ENCODE measurements at regions not wholly inside any gene's neighbourhood (a gene's known extent, or its start where the extent isn't known, plus 50 kb on each side); places are given as distances from the start of the nearest gene placed in this dataset.

- no peaks in the 10 kb centered on the region for H3K9me2 ChIP-seq
- ChIA-PET CTCF (interaction anchor here (1.5 kb wide), 1 partner anchor 57 kb away, joined by 3 read pairs; no protein-coding TSS in a partner anchor), POLR2A (no interaction called here)
These were observed 318.2 kb upstream of the PSMD7 start for GRCh38 chr16:73978407-73978784.

DNA sequence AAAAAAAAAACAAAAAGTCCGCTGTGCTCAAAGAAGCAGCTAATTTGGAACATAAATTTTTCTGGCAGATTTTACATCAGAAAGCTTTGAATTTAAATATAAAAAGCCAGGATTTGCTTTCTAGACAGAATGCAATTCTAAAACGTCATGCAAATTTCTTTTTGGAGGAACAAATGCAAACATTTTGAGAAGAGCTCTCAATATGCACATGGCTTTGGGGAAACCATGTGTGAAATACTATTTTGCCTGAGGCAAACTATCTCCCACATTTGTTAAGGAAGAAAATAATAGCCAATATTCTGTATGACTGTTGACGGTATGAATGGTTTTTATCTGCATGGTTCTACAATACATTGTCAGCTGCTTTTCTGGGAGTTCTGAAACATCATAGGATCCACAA lies 320.0 kb upstream of the PSMD7 start:
- CTCF ChIA-PET = interaction anchor here (1.0 to 2.4 kb wide), 3 partner anchors 20 to 298 kb away, joined by 4 to 8 read pairs (median 4); no protein-coding TSS in a partner anchor
- POLR2A ChIA-PET = no interaction called here
- TF ChIP-seq RAD21 (IDR thresholded peaks at IDR 0.05; ENCODE audit: low read length) = no peak
- TF ChIP-seq, protein P1, sequence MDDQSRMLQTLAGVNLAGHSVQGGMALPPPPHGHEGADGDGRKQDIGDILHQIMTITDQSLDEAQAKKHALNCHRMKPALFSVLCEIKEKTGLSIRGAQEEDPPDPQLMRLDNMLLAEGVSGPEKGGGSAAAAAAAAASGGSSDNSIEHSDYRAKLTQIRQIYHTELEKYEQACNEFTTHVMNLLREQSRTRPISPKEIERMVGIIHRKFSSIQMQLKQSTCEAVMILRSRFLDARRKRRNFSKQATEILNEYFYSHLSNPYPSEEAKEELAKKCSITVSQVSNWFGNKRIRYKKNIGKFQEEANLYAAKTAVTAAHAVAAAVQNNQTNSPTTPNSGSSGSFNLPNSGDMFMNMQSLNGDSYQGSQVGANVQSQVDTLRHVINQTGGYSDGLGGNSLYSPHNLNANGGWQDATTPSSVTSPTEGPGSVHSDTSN (IDR thresholded peaks at IDR 0.05) = no peak
- no peak for TF ChIP-seq CTCF (IDR thresholded peaks at IDR 0.05)
- no peak for TF ChIP-seq ELF1 (IDR thresholded peaks at IDR 0.05)
- no peak for TF ChIP-seq FOXJ3 (CRISPR knock-in tag; IDR thresholded peaks at IDR 0.05)
- TF ChIP-seq GATA2 (CRISPR knock-in tag; IDR thresholded peaks at IDR 0.05) = no peak
- TF ChIP-seq, protein P2, sequence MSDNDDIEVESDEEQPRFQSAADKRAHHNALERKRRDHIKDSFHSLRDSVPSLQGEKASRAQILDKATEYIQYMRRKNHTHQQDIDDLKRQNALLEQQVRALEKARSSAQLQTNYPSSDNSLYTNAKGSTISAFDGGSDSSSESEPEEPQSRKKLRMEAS (IDR thresholded peaks at IDR 0.05; ENCODE audit: low read depth) = no peak
- TF ChIP-seq RFX5 (IDR thresholded peaks at IDR 0.05; ENCODE audit: low read length) = no peak
- TF ChIP-seq SMC3 (IDR thresholded peaks at IDR 0.05; ENCODE audit: low read depth, low read length) = no peak
- no peak for TF ChIP-seq JUND (IDR thresholded peaks at IDR 0.05)
- no peak for TF ChIP-seq POLR2AphosphoS5 (IDR thresholded peaks at IDR 0.05; ENCODE audit: low read depth, low read length)
- TF ChIP-seq YY1 (IDR thresholded peaks at IDR 0.05; ENCODE audit: low read depth) = no peak
- TF ChIP-seq IRF3 (IDR thresholded peaks at IDR 0.05; ENCODE audit: low read depth, low read length) = no peak
- TF ChIP-seq MXI1 (IDR thresholded peaks at IDR 0.05; ENCODE audit: low read depth, low read length) = no peak
- TF ChIP-seq RCOR1 (IDR thresholded peaks at IDR 0.05; ENCODE audit: low read length) = no peak
- TF ChIP-seq CHD2 (IDR thresholded peaks at IDR 0.05; ENCODE audit: low read length, partially characterized antibody) = no peak

More at GRCh38 chr16:73978407-73978784, 318.2 kb upstream of the PSMD7 start:
- TF ChIP-seq, protein P3, sequence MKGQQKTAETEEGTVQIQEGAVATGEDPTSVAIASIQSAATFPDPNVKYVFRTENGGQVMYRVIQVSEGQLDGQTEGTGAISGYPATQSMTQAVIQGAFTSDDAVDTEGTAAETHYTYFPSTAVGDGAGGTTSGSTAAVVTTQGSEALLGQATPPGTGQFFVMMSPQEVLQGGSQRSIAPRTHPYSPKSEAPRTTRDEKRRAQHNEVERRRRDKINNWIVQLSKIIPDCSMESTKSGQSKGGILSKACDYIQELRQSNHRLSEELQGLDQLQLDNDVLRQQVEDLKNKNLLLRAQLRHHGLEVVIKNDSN (IDR thresholded peaks at IDR 0.05; ENCODE audit: borderline replicate concordance, low read depth) = no peak
- no peak for TF ChIP-seq EP300 (IDR thresholded peaks at IDR 0.05; ENCODE audit: borderline replicate concordance in 1 of 2, low read depth in 1 of 2, low read length in 1 of 2)
- TF ChIP-seq ELF1 (IDR thresholded peaks at IDR 0.05) = no peak
- no peak for TF ChIP-seq GATA2 (CRISPR knock-in tag; IDR thresholded peaks at IDR 0.05)
- TF ChIP-seq TCF12 (IDR thresholded peaks at IDR 0.05) = no peak
- no peak for TF ChIP-seq RFX5 (IDR thresholded peaks at IDR 0.05; ENCODE audit: low read length)
- no peak for TF ChIP-seq YY1 (IDR thresholded peaks at IDR 0.05; ENCODE audit: low read depth)
- no peak for TF ChIP-seq NRF1 (IDR thresholded peaks at IDR 0.05; ENCODE audit: low read depth, low read length)
- TF ChIP-seq TAF1 (IDR thresholded peaks at IDR 0.05; ENCODE audit: borderline replicate concordance, low read depth, low read length) = no peak
- TF ChIP-seq, protein P2 (IDR thresholded peaks at IDR 0.05; ENCODE audit: low read depth) = no peak
- TF ChIP-seq IRF3 (IDR thresholded peaks at IDR 0.05; ENCODE audit: low read depth, low read length) = no peak
- no peak for TF ChIP-seq POLR2AphosphoS5 (IDR thresholded peaks at IDR 0.05; ENCODE audit: low read depth, low read length)
- no peak for TF ChIP-seq FOXJ3 (CRISPR knock-in tag; IDR thresholded peaks at IDR 0.05)
- WGBS (ENCODE audit: low lambda C conversion rate) = 25% methylated on average over 5 of the region's 5 CpGs
- H3K4me3 ChIP-seq (ENCODE audit: low read depth in 2 of 2, low read length in 1 of 2) = no peak overlapping the region
- H3K9ac ChIP-seq = no peak overlapping the region
- H2AFZ ChIP-seq (ENCODE audit: low read depth) = no peak overlapping the region
- H3K27ac ChIP-seq (ENCODE audit: low read depth in 2 of 2, low read length in 1 of 2) = no peak overlapping the region
- H3K4me2 ChIP-seq = no peak overlapping the region
- no peaks in the 10 kb centered on the region for H3F3A ChIP-seq (replicated peaks; ENCODE audit: insufficient read depth)
- no peaks in the 10 kb centered on the region for H3K9me3 ChIP-seq
- no peaks in the 10 kb centered on the region for H3K79me2 ChIP-seq (ENCODE audit: insufficient read depth)
- no peaks in the 10 kb centered on the region for H3K36me3 ChIP-seq (replicated peaks in 1 of 2; ENCODE audit: control insufficient read depth in 1 of 2, insufficient read depth in 2 of 2, low read length in 1 of 2)
- no peaks in the 10 kb centered on the region for H4K20me1 ChIP-seq (ENCODE audit: insufficient read depth)
- no peaks in the 10 kb centered on the region; a peak in 1 of 4 replicates for H3K4me1 ChIP-seq (ENCODE audit: control insufficient read depth in 1 of 2, insufficient read depth in 2 of 2, low read depth in 1 of 2, low read length in 1 of 2)
- no peaks in the 10 kb centered on the region for H3K27me3 ChIP-seq (ENCODE audit: insufficient read depth)
- DNase-seq = no peak

More for the DNA sequence above, 320.0 kb upstream of the PSMD7 start:
- no peak overlapping the region for H3K4me2 ChIP-seq
- no peaks in the 10 kb centered on the region for H3K79me2 ChIP-seq (ENCODE audit: insufficient read depth)
- no peaks in the 10 kb centered on the region for H3F3A ChIP-seq (replicated peaks; ENCODE audit: insufficient read depth)
- H3K27me3 ChIP-seq (ENCODE audit: insufficient read depth) = no peaks in the 10 kb centered on the region
- DNase-seq = no peak
- H3K27ac ChIP-seq (ENCODE audit: low read depth in 2 of 2, low read length in 1 of 2) = no peak overlapping the region
- H3K4me1 ChIP-seq (ENCODE audit: control insufficient read depth in 1 of 2, insufficient read depth in 2 of 2, low read depth in 1 of 2, low read length in 1 of 2) = peaks cover 0 to 7% of the 10 kb centered on the region in 2 experiments; a peak in 2 of 4 replicates
- H4K20me1 ChIP-seq (ENCODE audit: insufficient read depth) = no peaks in the 10 kb centered on the region
- 33% methylated on average over 3 of the region's 3 CpGs for WGBS (ENCODE audit: low lambda C conversion rate)
- no peaks in the 10 kb centered on the region for H3K9me2 ChIP-seq
- H3K9ac ChIP-seq = no peak overlapping the region
- H3K9me3 ChIP-seq = no peaks in the 10 kb centered on the region
- no peak overlapping the region for H3K4me3 ChIP-seq (ENCODE audit: low read depth in 2 of 2, low read length in 1 of 2)
- no peak overlapping the region for H2AFZ ChIP-seq (ENCODE audit: low read depth)
- H3K36me3 ChIP-seq (replicated peaks in 1 of 2; ENCODE audit: control insufficient read depth in 1 of 2, insufficient read depth in 2 of 2, low read length in 1 of 2) = no peaks in the 10 kb centered on the region

Measured in SK-N-SH (cell line).